ENCODE measurements at regions not wholly inside any gene's neighbourhood (a gene's known extent, or its start where the extent isn't known, plus 50 kb on each side); places are given as distances from the start of the nearest gene placed in this dataset.
"Not testable (repeated sequence)": the region's sequence is repeated elsewhere in the genome, so short reads cannot be mapped to it uniquely, and the experiment has no call there.

- Histone ChIP-seq H3K27me3 (no peaks in the 10 kb centered on the region), H3K9me3 (no peaks in the 10 kb centered on the region), H3K36me3 (no peaks in the 10 kb centered on the region), H3K4me1 (no peaks in the 10 kb centered on the region), H3K4me3 (no peak overlapping the region), H3K27ac (no peak overlapping the region)
- intact Hi-C loops (cut with DNase I; ENCODE audit: low total_unique reads) (no loop called here), in situ Hi-C loops (cut with MboI; ENCODE audit: low sequenced_read_pairs in 4 of 4) (no loop called here)
- ATAC-seq: no peak
- TF ChIP-seq POLR2A (IDR thresholded peaks at IDR 0.05): no peak
- TF ChIP-seq, protein P1, sequence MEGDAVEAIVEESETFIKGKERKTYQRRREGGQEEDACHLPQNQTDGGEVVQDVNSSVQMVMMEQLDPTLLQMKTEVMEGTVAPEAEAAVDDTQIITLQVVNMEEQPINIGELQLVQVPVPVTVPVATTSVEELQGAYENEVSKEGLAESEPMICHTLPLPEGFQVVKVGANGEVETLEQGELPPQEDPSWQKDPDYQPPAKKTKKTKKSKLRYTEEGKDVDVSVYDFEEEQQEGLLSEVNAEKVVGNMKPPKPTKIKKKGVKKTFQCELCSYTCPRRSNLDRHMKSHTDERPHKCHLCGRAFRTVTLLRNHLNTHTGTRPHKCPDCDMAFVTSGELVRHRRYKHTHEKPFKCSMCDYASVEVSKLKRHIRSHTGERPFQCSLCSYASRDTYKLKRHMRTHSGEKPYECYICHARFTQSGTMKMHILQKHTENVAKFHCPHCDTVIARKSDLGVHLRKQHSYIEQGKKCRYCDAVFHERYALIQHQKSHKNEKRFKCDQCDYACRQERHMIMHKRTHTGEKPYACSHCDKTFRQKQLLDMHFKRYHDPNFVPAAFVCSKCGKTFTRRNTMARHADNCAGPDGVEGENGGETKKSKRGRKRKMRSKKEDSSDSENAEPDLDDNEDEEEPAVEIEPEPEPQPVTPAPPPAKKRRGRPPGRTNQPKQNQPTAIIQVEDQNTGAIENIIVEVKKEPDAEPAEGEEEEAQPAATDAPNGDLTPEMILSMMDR (IDR thresholded peaks at IDR 0.05 in 4 of 5, conservative IDR thresholded peaks at IDR 0.05 in 1 of 5): no peak
- no peak for DNase-seq
Measured at GRCh38 chr10:3958472-3958996, 173.5 kb upstream of the KLF6 start.

DNA sequence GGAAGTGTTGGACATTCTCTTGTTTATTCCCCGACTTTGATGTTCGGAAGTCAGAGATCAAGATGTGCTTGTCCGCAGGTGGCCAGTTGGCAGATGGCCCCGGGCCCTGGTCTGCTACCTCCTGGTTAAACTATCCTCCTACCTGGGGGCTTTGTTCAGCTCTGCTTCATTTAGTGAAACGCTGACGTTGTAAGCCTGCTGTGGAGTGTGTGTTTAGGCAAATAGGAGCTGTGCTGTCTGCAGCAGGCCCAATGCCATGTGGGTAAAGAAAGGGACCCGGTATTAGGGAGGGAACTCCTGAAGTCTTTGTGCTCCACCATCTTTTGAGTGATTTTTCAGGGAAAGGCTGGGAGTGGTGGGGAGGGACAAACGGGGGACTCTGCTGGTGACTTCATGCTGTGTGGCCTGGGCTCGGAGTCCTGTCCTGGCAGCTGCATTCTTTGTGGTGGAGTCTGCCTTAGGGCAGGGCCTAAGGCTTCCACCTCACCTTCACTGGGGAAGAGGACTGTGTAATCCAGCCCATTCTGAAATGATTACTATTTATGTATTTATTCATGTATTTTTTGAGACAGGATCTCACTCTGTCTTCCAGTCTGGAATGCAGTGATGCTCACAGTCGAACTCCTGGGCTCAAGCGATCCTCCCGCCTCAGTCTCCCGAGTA, 171.1 kb upstream of the KLF6 start:
- Histone ChIP-seq H3K4me3 (no peak overlapping the region), H3K4me1 (no peaks in the 10 kb centered on the region), H3K27me3 (no peaks in the 10 kb centered on the region), H3K27ac (no peak overlapping the region), H3K36me3 (no peaks in the 10 kb centered on the region), H3K9me3 (no peaks in the 10 kb centered on the region)
- TF ChIP-seq, protein P1 (IDR thresholded peaks at IDR 0.05 in 4 of 5, conservative IDR thresholded peaks at IDR 0.05 in 1 of 5): no peak
- no peak for TF ChIP-seq POLR2A (IDR thresholded peaks at IDR 0.05)
- intact Hi-C loops (cut with DNase I; ENCODE audit: low total_unique reads): no loop called here
- no peak for ATAC-seq
- in situ Hi-C loops (cut with MboI; ENCODE audit: low sequenced_read_pairs in 4 of 4): no loop called here
- no peak for DNase-seq

DNA sequence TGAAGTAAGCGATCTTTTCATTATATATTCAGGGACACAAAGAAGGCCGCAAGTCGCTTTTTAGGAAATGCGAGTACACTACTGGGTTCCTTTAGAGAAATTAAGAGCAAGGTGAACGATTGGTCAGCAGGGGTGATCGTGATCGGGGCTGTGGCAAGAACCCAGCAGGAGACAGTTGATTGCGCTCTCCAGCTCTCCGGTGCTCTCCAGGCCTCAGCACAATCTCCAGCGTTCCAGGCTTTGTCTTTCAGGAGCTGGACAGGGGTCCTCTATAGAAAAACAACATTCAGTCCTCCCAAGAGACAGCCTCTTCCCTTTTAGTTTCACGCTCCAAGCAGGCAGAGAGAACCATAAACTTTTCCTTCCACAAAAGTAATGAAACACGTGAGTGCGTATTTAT, 170.5 kb upstream of the KLF6 start:
- no peak overlapping the region for H3K4me3 ChIP-seq
- no peak overlapping the region for H3K27ac ChIP-seq
- DNase-seq (no peak), ATAC-seq (no peak)
- H3K4me1 ChIP-seq: no peaks in the 10 kb centered on the region
- H3K9me3 ChIP-seq: no peaks in the 10 kb centered on the region
- TF ChIP-seq, protein P1 (IDR thresholded peaks at IDR 0.05 in 4 of 5, conservative IDR thresholded peaks at IDR 0.05 in 1 of 5): no peak
- TF ChIP-seq POLR2A (IDR thresholded peaks at IDR 0.05): no peak
- no peaks in the 10 kb centered on the region for H3K36me3 ChIP-seq
- intact Hi-C loops (cut with DNase I; ENCODE audit: low total_unique reads) (no loop called here), in situ Hi-C loops (cut with MboI; ENCODE audit: low sequenced_read_pairs in 4 of 4) (no loop called here)
- no peaks in the 10 kb centered on the region for H3K27me3 ChIP-seq

- intact Hi-C loops (cut with DNase I; ENCODE audit: low total_unique reads) (no loop called here), in situ Hi-C loops (cut with MboI; ENCODE audit: low sequenced_read_pairs in 4 of 4) (no loop called here)
- no peaks in the 10 kb centered on the region for H3K4me1 ChIP-seq
- H3K9me3 ChIP-seq: no peaks in the 10 kb centered on the region
- H3K27ac ChIP-seq: no peak overlapping the region
- DNase-seq: no peak
- no peaks in the 10 kb centered on the region for H3K27me3 ChIP-seq
- ATAC-seq: no peak
- H3K36me3 ChIP-seq: no peaks in the 10 kb centered on the region
- H3K4me3 ChIP-seq: no peak overlapping the region
- TF ChIP-seq, protein P1 (IDR thresholded peaks at IDR 0.05 in 4 of 5, conservative IDR thresholded peaks at IDR 0.05 in 1 of 5): no peak
- no peak for TF ChIP-seq POLR2A (IDR thresholded peaks at IDR 0.05)
Measured at GRCh38 chr10:3954615-3955014, 169.6 kb upstream of the KLF6 start.

DNA sequence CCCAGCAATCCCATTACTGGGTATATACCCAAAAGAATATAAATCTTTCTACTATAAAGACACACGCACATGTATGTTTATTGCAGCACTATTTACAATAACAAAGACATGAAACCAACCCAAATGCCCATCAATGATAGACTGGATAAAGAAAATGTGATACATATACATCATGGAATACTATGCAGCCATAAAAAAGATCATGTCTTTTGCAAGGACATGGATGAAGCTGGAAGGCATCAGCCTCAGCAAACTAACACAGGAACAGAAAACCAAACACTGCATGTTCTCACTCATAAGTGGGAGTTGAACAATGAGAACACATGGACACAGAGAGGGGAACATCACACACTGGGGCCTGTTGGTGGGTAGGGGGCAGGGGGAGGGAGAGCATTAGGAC, 169.0 kb upstream of the KLF6 start:
- H3K27ac ChIP-seq; H3K36me3 ChIP-seq; H3K27me3 ChIP-seq; intact Hi-C loops (cut with DNase I; ENCODE audit: low total_unique reads); H3K4me1 ChIP-seq; DNase-seq; in situ Hi-C loops (cut with MboI; ENCODE audit: low sequenced_read_pairs in 4 of 4); ATAC-seq; H3K4me3 ChIP-seq; H3K9me3 ChIP-seq: not testable (repeated sequence)
